Muscle layer of duodenum (tissue), 2 donors: ENCODE measurements at regions not wholly inside any gene's neighbourhood (a gene's known extent, or its start where the extent isn't known, plus 50 kb on each side); places are given as distances from the start of the nearest gene placed in this dataset.

Source experiments
- H3K27ac ChIP-seq: one replicate; pipeline ENCODE4 v1.7.0; 2013; ENCODE audit warnings: mild to moderate bottlenecking, low read length
- H3K27me3 ChIP-seq: one replicate; pipeline ENCODE4 v1.7.0; 2013; ENCODE audit warnings: low read depth, mild to moderate bottlenecking, control low read depth, low read length
- H3K36me3 ChIP-seq, 2 donors: one replicate each; pipeline ENCODE4 v1.7.0; 2013; ENCODE audit warnings: low read length in 2 of 2, control low read depth in 1 of 2, mild to moderate bottlenecking in 1 of 2; ENCODE audit not compliant: insufficient read depth in 2 of 2, control insufficient read depth in 1 of 2
- H3K4me1 ChIP-seq, 2 donors: one replicate each; pipeline ENCODE4 v1.7.0; 2013; ENCODE audit warnings: low read length in 2 of 2, mild to moderate bottlenecking in 2 of 2, control low read depth in 1 of 2, moderate library complexity in 1 of 2; ENCODE audit not compliant: insufficient read depth in 2 of 2, control insufficient read depth in 1 of 2
- H3K4me3 ChIP-seq, 2 donors: one replicate each; pipeline ENCODE4 v1.7.0; 2013; ENCODE audit warnings: low read length in 2 of 2, low read depth in 1 of 2, mild to moderate bottlenecking in 1 of 2
- H3K9me3 ChIP-seq, 2 donors: one replicate each; pipeline ENCODE4 v1.7.0; 2013; ENCODE audit warnings: low read length in 2 of 2, control low read depth in 1 of 2, mild to moderate bottlenecking in 1 of 2; ENCODE audit not compliant: control insufficient read depth in 1 of 2
- donor health status: healthy.

DNA sequence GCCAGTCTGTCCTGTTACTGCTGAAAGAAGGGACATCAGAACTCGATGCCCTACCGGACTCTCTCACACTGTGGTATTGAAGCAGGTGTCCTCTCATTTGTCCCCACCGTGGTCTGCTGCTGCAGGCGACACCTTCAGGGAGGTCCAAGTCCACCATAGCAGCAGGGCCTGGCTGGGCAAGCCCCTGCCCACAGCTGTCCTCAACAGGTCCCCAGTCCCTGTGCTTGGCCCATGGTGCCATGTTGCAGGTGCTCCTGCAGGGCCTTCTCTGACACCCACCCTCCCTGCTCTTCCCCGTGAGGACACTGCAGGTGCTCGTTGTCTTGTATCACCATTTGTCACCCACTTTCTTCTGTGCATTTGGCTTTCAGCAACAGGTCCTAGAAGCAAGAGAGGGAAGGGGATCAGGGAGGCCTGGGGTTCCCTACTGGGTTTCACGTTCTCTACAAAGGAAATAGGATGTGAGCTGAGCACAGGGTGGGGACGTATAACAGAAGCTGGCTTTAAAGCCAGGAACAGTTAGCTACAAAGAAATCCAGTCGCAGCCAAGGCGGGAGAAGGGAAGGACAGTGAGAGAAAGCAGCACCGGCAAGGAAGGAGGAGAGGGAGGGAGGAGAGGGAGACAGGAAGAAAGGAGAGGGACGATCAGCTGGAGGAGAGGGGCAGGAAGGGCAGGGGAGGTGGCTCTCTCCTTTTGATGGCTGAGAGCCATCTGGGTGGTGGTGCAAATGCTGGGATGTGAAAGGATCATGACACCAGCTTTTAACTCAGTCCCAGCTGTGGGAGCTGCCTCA lies 117.7 kb upstream of the FRMD4A start:
- Histone ChIP-seq H3K27ac (no peak overlapping the region), H3K9me3 (no peaks in the 10 kb centered on the region), H3K4me1 (peaks cover 9 to 18% of the 10 kb centered on the region in 2 donors), H3K36me3 (no peaks in the 10 kb centered on the region), H3K4me3 (no peak overlapping the region), H3K27me3 (no peaks in the 10 kb centered on the region)

DNA sequence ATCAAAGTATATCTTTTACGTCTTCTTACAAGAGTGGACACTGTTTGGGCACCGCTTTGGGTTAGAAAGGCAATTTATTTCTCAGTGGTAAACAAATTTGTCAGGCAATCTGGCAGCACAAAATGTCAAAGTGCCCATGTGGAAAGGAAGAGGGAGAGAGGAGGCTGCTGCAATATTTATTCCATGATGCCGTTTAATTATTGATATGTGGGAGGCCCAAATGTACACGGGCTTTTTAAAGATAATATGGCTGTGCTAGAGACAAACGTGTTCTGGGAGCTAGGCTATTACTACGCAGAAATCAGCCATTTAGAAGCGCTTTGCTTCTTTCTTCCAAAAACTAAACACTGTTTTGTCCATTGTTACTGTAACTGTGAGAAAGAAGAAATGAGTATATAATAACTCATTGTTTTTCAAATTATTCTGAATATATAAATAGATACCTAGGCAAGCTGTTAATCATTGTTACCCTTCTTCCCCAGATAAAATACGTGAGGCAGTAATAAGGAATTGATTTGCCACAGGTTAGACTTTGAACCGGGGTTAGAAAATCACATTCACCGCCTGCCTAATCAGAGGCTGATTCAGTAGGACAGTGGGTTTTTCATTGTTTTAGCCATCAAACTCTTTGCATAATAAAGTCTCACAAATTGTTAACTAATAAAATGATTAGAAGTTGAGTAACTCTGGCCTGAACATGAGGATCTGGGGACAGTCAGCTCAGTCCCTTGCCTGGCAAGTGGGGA lies 116.5 kb upstream of the FRMD4A start:
- Histone ChIP-seq H3K4me3 (no peak overlapping the region), H3K9me3 (no peaks in the 10 kb centered on the region), H3K4me1 (peaks cover 9 to 18% of the 10 kb centered on the region in 2 donors), H3K27ac (no peak overlapping the region), H3K27me3 (no peaks in the 10 kb centered on the region), H3K36me3 (no peaks in the 10 kb centered on the region)

DNA sequence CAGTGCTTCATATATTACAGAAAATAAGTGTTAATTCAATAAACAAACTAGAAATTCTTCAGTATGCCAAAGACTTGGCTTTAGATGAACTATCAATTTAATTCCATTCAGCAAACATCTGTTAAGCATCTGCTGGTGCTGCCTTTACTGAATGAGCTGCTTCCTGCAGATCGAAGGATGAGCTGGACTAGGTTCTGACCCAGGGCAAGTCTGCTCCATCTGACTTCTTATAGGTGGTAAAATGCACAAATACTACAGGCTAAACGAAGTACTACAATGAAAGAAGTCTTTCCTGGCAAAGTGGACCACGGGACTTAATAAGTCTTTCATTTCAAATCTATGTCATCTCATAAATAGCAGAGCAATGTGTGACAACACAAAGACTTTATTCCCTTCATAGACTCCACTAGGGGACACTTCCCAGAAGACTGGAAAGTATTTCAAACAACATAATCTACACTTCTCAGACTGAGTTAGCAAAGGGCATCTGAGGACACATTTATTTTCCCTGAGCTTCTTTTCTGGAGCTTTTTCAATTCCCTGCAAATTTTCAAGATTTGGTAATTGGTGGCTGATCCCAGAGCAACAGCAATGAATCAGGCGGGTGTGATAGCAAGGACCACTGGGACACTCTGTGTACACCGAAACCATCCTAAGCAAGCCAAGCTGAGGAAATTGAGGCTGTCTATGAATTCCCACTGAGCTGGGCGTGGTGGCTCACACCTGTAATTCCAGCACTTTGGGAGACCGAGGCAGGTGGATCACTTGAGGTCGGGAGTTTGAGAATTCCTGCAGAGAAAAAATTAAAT lies 108.9 kb upstream of the FRMD4A start:
- no peaks in the 10 kb centered on the region for H3K4me1 ChIP-seq
- H3K36me3 ChIP-seq, result no peaks in the 10 kb centered on the region
- no peaks in the 10 kb centered on the region for H3K27me3 ChIP-seq
- H3K4me3 ChIP-seq, result no peak overlapping the region
- no peak overlapping the region for H3K27ac ChIP-seq
- H3K9me3 ChIP-seq, result no peaks in the 10 kb centered on the region

DNA sequence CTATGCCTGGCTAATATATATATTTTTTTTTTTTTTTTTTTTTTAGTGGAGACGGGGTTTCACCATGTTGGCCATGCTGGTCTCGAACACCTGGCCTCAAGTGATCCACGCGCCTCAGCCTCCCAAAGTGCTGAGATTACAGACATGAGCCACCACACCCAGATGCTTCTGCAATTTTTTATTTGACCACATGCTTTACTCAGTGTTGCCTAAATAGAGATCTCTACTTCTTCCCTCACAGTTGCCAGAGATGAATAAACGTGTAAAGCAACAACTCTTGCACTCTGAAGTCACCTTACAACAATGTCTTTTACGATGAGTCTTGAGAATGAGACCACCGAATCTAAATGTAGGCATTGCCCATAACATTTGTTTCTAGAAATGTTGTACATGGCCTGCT lies 107.9 kb upstream of the FRMD4A start:
- Histone ChIP-seq H3K36me3 (no peaks in the 10 kb centered on the region), H3K27me3 (no peaks in the 10 kb centered on the region), H3K4me1 (no peaks in the 10 kb centered on the region), H3K27ac (no peak overlapping the region), H3K4me3 (no peak overlapping the region), H3K9me3 (no peaks in the 10 kb centered on the region)

DNA sequence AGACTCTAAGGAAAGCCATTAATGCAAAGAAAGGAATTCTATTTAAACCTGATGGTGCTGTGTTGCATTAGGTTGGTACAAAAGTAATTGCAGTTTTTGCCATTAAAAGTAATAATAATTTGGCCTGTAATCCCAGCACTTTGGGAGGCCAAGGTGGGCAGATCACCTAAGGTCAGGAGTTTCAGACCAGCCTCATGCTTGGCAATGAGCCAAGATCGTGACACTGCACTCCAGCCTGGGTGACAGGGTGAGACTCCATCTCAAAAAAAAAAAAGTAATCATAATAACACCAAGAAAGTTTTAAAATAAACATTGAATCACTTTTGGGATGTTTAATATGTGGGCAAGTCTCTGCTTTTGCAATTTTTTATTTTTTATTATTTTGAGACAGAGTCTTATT lies 107.3 kb upstream of the FRMD4A start:
- no peaks in the 10 kb centered on the region for H3K36me3 ChIP-seq
- no peaks in the 10 kb centered on the region for H3K27me3 ChIP-seq
- H3K4me1 ChIP-seq, result no peaks in the 10 kb centered on the region
- no peaks in the 10 kb centered on the region for H3K9me3 ChIP-seq
- no peak overlapping the region for H3K27ac ChIP-seq
- no peak overlapping the region for H3K4me3 ChIP-seq

DNA sequence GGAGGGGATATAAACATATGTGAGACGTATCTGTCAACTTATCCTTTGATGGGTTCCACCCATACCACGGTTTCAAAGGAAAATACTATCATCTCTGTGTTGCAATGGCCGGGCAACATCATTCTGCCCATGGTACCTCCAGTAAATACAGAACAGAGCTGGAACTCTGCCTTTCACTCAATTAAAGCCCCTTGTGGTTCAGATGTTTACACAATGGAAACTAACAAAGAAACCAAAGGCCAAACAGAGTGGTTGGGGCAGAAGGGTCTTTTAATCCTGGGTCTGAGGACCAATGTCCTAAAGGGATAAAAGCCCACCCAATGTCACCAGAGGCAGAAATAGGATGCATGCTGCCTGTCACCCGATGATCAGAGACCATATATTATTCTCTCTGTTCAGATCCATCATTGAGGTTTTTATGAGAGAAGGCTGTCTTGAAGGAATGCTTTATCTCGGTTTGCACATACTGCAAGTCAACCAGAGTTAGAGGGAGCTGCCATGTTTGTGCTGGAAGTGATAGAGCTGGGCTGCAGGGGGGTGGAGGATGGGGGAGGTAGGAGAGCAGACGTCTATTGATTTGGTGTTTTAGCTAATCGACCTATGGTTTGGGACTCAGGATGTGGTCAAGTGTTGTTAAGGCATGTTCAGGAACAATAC lies 105.4 kb upstream of the FRMD4A start:
- Histone ChIP-seq H3K4me1 (no peaks in the 10 kb centered on the region), H3K36me3 (no peaks in the 10 kb centered on the region), H3K9me3 (no peaks in the 10 kb centered on the region), H3K27me3 (no peaks in the 10 kb centered on the region), H3K4me3 (no peak overlapping the region), H3K27ac (no peak overlapping the region)

DNA sequence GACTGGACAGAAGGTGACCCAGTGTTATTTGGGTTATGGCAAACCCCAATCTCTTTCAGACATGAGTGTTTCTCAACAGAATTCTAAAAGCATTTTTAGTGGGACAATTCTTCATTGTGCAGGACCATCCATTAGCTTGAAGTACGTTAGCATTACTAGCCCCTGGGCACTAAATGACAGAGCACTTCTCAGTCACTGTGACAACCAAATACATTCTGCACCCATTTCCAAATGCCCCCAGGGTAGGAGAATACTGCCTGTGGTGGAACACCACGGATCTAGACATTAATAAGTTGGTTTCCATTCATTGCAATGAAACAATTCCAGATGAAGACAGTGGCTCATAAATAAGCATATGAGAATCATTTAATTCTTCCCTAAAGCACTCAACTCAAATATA lies 102.4 kb upstream of the FRMD4A start:
- no peaks in the 10 kb centered on the region for H3K27me3 ChIP-seq
- no peaks in the 10 kb centered on the region for H3K4me1 ChIP-seq
- H3K4me3 ChIP-seq, result no peak overlapping the region
- H3K36me3 ChIP-seq, result no peaks in the 10 kb centered on the region
- no peaks in the 10 kb centered on the region for H3K9me3 ChIP-seq
- no peak overlapping the region for H3K27ac ChIP-seq

DNA sequence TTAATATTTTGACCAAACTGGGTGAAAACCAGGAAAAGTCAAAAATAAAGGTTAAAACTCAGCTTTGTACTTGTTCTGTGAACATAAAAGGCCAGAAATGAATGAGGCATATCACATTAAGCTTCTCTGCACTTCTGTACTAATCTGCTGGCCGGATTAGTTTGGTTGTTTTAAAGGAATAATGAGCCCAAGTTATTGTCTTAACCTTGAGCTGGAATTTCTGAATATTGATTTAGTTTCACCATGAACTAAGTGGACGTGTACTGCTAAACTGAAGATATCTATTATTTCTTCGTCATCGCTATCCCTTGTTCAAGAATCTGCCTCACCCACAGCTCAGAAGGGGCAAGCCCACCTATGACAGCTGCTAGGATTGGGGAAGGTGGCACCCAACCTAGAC lies 101.1 kb upstream of the FRMD4A start:
- no peaks in the 10 kb centered on the region for H3K27me3 ChIP-seq
- no peaks in the 10 kb centered on the region for H3K36me3 ChIP-seq
- no peaks in the 10 kb centered on the region for H3K9me3 ChIP-seq
- H3K27ac ChIP-seq, result no peak overlapping the region
- H3K4me1 ChIP-seq, result no peaks in the 10 kb centered on the region
- H3K4me3 ChIP-seq, result no peak overlapping the region

DNA sequence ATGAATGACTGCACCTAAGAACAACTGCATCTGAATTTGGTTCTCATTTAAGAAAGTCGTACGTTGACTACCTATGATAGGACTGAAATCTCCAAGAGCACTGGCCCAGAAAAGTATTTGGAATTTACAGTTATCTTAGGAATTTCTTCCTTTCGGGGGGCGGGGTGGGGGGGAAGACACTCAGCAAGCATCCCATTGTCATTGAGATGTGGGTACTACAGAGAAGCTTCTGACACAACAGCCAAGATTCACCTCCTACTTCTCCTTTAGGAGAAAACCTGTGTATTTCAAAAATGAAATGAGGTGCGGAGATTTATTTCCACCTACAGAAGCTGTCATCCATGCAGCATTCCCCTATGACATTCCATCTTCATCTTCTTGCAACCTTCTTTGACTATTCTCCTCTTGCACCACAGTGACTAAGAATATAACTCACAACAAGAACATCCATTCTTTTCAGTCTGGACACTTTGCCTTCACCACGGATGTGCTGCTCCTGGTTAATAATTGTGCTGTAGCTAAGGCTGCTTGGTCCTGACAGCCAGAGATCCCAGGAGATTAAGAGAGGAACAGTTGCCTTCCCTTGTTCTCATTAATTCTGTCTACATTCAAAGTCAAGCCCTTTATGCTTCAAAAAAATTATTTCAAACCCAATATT lies 98.4 kb upstream of the FRMD4A start:
- Histone ChIP-seq H3K27me3 (no peaks in the 10 kb centered on the region), H3K4me3 (no peak overlapping the region), H3K4me1 (no peaks in the 10 kb centered on the region), H3K27ac (no peak overlapping the region), H3K36me3 (no peaks in the 10 kb centered on the region), H3K9me3 (no peaks in the 10 kb centered on the region)

DNA sequence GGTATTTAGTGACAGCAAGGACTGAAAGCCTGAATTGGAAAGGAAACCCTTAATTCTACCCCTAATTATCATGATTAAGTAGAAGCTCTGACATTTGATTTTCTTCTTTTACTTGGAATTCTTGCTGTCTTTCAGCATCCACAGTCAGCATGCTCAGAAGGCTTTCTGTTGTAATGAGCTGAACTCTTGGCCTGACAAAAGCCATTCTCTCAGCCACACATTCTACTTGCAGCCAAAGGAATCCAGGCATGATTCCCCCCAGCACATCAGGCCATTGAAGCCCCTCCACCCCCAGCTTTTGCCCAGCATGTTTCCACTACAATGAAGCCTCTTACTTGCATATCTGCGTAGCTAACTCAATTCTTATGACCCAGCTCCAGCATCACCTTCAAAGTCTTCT lies 94.3 kb upstream of the FRMD4A start:
- H3K36me3 ChIP-seq, result no peaks in the 10 kb centered on the region

More for the DNA sequence above, 94.3 kb upstream of the FRMD4A start:
- Histone ChIP-seq H3K27ac (no peak overlapping the region), H3K9me3 (no peaks in the 10 kb centered on the region), H3K4me3 (no peak overlapping the region), H3K4me1 (no peaks in the 10 kb centered on the region), H3K27me3 (no peaks in the 10 kb centered on the region)
